ENCODE measurements at regions not wholly inside any gene's neighbourhood (a gene's known extent, or its start where the extent isn't known, plus 50 kb on each side); places are given as distances from the start of the nearest gene placed in this dataset.
"Not testable (repeated sequence)": the region's sequence is repeated elsewhere in the genome, so short reads cannot be mapped to it uniquely, and the experiment has no call there.

DNA sequence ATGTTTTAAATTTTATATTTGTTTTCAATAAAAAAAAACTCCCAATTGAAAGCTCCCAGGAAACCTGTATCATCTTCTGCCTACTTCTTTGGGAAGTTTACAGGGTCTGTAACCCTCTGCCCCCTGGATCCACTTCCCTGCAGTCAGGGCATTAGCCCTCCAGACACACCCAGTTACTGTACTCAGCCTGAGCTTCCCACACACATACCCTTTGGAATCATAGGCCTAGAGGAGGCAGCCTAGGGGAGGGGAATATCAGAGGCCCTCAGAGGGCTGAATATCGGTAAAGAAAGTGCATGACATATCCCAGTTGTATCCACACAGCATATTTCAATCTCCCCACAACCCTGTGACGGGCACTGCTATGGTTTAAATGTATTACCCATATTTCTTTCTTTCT lies 56.2 kb upstream of the TFPI start:
- not testable (repeated sequence) for DNase-seq (ENCODE audit: low read depth)

DNA sequence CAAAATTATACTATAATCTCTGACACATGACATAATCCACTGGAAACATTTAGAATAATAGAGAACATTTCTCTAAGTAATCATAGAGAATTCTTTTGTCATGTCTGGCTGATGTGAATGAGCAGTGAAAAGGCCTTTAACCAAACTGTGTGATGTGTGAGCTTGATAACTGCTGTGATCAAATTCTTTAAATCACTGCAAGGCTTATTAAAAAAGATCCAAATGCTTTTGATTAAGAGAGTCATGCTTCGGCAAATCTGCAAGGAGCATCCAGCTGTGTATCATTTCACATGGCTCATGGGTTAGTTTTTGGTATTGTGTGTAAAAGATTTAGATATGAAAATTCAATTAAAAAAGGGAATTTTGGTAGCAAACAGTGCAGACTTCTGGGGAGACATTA lies 58.6 kb upstream of the TFPI start:
- DNase-seq (ENCODE audit: low read depth): no peak

DNA sequence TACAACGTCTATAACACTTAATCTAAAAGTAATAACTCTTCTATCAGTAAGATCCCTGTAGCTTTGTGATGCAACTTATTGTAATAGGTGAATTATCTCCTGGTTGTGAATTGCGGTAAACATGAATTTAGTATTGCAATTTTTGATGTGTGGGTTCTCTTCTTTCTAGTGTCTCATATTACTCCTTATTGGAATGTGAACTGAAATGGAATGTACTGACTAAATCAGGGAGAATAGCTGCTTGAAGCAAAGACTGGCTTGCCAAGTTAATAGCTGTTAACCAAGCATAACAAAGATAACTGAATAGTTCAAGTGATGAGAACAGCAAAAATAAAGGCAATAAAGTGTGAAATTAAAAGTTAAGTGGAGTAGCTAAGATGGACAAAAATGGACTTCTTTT lies 60.5 kb upstream of the TFPI start:
- no peak for DNase-seq (ENCODE audit: low read depth)

DNA sequence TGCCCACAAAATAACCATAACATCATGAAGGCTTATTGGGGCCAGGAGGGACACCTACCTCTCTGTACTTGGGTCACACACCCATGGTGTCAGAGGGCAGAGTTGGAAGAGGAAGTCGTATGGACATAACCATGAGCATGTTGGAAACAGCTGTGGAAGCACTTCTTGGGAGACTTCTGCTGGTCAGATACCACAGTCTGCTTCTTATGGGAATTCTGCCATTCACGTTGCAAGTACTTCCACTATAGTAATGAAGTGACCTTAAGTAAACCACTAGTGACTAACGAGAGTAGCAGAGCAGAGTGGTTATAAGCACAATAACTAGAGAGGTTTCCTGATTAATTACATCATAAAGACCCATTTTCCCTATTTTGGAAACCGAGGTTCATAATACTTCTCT lies 61.1 kb upstream of the TFPI start:
- no peak for DNase-seq (ENCODE audit: low read depth)

DNA sequence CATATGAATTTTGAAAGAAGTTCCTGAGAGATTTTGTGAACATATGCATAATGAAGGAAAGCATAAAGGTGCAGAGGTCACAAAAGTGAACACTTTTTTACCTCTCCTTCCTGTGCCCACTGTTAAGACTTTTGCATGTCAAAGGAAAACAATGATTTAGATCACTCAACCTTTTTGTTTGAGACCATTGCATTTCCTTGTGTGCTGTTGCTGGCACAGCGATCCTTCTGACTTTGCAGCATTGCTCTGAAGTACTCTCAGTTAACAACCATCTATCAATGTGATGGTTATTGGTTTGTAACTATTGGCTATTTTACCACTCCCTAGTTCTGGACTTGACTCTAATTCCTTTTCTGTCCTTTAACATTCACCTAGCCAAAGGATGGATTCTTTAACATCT lies 61.7 kb upstream of the TFPI start:
- DNase-seq (ENCODE audit: low read depth): no peak

DNA sequence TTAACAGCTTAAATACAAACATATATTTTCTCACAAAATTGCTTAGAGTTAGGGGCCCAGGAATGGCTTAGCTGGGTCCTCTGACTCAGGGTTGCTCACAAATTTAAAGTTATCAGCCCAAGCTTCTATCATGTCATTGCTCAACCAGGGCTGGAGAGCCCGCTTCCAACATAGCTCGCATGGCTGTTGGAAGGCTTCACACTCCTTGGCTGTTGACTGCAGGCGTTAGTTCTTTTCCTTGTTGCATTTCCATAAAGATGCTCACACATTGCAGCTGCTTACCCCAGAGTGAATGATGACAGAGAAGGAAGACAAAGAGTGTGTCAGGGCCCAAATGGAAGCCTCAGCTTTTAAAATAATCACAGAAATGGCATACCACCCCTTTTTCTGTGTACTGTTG lies 62.9 kb upstream of the TFPI start:
- no peak for DNase-seq (ENCODE audit: low read depth)

DNA sequence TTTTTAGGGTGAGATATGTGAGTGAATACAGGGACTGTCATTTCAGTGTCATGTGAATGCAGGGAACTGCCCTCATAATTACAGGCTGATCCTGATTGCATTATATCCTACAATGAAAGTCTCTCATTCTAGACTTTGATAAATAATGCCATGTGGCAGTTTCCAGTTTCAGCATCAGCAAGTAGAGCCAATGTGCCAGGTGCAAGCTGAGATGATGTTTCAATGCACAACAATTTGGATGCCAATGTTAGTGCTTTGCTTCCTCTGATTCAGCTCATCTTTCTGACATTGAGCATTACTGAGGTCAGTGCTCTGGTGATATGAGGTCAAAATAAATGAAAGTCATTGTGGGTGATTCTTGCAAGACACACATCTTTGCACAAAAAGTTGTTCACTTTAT lies 63.7 kb upstream of the TFPI start:
- no peak for DNase-seq (ENCODE audit: low read depth)

DNA sequence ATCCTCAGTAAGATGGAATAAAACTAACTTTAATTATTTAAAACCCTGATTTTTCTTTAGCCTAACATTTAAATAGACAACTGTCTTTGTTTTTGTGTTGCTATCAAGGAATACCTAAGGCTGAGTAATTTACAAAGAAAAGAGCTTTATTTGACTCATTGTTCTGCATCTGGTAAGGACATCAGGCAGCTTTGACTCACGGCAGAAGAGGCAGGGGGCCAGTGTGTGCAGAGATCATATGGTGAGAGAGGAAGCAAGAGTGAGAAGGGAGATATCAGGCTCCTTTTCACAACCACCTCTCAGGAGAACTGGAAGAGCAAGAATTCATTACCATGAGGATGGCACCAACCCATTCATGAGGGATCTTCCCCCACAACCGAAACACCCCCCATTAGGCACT lies 64.6 kb upstream of the TFPI start:
- DNase-seq (ENCODE audit: low read depth): no peak

DNA sequence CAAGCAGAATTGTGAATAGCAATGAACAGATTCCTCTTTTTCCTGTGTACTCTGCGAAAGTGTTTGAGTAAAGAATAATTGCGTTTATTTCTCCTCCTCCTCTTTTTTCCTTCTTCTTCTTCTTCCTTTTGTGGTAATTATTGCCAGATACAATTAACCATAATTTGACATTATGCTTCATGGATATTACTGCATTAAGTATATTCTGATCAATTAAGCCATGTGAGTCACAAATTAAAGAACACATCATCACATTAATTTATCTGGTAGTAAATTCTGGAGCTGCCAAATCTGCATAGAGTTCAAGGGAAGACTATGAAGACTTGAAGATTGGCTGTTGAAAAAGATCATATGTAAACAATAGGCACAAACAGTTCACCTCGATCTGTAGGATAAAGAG lies 72.9 kb upstream of the TFPI start:
- DNase-seq (ENCODE audit: low read depth): no peak

DNA sequence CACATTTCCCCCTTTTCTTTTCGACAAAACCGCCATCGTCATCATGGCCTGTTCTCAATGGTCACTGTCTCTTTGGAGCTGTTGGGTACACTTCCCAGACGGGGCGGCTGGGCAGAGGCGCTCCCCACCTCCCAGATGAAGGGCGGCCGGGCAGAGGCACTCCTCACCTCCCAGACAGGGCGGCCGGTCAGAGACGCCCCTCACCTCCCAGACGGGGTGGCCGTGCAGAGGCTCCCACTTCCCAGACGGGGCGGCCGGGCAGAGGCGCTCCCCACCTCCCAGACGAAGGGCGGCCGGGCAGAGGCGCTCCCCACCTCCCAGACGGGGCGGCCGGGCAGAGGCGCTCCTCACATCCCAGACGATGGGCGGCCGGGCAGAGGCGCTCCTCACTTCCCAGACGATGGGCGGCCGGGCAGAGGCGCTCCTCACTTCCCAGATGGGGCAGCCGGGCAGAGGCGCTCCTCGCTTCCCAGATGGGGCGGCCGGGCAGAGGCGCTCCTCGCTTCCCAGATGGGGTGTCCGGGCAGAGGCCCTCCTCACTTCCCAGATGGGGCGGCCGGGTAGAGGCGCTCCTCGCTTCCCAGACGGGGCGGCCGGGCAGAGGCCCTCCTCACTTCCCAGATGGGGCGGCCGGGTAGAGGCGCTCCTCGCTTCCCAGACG lies 82.6 kb upstream of the TFPI start:
- DNase-seq (ENCODE audit: low read depth): not testable (repeated sequence)

DNA sequence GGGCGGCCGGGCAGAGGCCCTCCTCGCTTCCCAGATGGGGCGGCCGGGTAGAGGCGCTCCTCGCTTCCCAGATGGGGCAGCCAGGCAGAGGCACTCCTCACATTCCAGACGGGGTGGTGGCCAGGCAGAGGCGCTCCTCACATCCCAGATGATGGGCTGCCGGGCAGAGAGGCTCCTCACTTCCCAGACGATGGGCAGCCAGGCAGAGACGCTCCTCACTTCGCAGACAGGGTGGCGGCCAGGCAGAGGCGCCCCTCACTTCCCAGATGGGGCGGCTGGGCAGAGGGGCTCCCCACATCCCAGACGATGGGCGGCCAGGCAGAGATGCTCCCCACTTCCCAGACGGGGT lies 83.1 kb upstream of the TFPI start:
- not testable (repeated sequence) for DNase-seq (ENCODE audit: low read depth)

DNA sequence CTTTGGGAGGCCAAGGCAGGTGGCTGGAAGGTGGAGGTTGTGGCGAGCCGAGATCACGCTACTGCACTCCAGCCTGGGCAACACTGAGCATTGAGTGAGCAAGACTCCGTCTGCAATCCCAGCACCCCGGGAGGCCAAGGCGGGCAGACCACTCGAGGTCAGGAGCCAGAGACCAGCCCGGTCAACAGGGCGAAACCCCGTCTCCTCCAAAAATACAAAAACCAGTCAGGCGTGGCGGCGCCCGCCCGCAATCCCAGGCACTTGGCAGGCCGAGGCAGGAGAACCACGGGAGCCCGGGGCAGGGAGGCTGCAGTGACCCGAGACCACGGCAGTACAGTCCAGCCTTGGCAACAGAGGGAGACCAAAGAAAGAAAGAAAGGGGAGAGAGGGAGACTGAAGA lies 83.5 kb upstream of the TFPI start:
- DNase-seq (ENCODE audit: low read depth): not testable (repeated sequence)

DNA sequence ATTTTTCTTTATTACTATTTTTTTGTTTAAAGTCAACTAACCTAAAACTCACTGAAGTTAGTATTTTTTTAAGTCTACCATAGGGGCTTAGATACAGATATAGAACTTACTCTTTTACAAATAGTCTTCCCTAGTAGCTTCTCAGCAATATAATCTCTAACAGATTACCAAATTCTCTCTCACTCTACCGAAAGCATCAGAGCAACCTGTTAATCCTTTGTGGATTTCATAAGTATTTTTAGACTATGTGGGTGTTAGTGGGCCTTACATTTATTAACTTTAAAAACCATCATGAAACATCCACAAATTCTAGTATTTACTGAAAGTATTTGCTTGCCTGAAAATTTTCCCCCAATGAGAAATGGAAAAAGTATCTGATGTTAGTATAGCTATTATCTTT lies 84.6 kb upstream of the TFPI start:
- no peak for DNase-seq (ENCODE audit: low read depth)

DNA sequence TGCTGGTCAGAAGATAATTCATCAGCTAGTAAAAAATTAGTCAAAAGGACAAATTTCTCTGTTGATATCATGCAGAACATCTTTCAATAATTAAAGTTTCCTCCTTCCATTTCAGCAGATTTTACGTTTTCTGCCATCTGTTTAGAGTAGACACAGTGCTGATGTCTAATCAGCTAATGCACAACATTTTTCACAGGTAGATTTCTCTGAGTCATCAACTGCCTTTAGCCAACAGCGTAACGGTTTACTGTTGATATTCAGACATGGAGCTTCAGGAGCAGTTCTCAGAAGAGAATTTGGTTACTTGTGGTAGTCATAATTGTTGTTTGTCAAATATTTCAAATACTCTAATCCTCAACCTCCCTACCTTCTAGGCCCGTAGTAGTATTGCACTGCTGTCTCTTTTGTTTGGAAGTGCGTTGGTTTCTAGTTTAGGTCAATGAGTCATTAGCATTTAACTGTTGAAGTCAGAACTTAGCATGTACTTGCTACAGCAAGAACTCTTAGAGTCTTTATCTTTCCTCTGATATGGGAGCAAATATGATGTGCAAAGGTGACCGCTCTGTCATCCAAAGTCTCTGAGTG lies 86.8 kb upstream of the TFPI start:
- no peak for DNase-seq (ENCODE audit: low read depth)

DNA sequence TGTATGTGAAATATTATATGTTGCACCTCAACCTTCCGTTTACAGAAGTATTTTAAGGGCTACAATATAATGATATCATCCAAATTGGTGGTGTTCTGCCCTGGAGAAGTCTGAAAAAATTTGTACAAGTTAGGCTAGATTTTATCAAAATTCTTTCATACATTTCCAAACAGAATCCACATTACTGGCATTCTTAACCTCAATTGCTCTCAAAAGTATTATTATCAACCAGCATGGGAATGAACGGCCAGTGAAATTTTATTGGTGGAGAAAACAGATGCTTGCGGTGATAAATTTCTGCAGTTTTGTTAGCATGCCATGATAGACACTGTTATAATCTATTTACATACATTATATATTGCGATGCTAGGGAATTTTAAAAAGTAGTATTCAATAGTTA lies 88.3 kb upstream of the TFPI start:
- DNase-seq (ENCODE audit: low read depth): no peak

DNA sequence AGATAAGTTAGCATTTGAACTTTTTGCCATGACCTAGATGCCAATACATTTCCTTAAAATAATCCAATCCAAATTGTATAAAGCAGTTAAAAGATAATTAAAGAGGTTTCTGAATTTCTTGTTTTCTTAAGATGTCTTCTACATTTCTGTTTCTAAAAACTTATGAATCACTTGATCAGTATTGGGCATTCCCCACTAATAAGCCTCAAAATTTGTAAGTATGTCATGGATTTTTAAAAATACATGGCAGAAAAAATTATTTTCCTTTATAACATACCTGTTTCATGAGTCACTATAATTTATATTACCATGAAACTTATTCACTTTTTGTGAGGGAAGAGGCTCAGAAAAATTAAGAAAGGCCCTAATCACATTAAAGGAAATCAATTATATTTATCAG lies 90.3 kb upstream of the TFPI start:
- DNase-seq (ENCODE audit: low read depth): no peak

DNA sequence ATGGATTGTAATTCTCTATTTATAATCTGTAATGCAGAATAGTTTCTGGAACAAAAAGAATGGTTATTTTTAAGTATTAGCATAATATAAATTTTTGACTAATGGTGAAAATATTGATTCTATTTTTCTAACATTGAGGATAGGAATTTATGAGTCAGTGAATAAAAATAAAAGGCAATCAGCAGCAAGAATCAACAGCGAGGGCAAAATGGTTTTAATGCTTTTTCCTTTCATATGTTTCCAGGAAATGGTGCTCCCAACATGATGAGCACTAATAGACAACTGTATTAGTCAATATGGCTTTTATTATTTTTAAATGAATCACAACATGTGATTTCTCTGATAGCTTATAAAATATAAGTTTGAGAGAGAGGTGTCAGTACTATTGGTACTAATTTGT lies 90.7 kb upstream of the TFPI start:
- no peak for DNase-seq (ENCODE audit: low read depth)

DNA sequence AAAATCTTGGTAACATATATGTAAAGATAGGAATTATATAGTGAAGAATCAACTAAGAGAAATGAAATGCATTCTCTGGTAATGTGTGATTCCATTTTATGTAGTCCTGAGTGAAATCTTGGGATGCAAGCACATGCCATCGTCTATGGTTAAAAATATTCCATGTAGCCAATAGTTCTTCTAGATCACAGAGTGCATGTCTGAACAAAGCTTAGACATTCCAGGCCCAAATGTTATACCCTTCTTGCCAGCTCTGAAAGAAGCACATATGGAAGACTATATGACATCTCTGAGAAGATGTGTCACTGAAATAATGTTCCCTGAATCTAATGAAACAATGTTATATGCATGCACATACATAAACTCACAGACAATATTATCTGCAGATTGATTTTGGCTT lies 92.3 kb upstream of the TFPI start:
- no peak for DNase-seq (ENCODE audit: low read depth)

DNA sequence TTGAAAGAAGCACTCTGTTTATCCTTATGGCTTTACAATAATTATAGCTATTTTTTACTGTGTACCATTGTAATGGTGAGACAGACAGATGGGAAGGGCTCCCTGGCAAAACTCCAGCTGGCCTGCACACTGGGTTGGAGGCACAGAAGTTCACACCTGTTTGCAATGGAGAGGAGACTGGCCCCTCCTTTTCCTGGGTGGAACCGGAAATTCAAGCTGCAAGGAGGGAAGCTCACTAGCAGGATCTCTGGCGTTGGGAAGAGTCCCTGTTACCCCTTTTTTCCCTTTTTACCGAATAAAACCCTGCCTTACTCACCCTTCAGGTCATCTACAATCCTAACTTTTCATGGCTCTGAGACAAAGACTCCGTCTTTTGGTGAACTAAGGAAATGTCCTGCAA lies 100.3 kb upstream of the TFPI start:
- no peak for DNase-seq (ENCODE audit: low read depth)

DNA sequence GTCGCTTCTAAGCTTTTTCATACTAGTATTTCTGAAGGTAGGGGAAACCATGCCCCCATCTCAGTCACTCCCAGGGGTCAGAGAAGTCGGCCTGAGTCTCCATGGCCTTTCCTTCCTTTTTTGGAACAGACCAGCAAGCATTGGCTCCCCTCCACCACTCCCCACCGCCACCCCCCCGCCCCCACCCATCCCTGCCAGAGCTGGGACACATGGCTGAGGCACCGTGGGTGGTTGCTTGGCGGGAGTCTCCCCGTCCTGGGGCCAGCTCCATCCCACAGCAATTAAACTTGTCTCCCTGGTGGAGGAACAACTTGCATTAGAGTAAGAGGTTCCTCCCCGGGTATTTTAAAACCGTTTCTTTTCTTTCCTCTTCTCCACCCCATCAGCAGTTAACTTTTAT lies 100.8 kb upstream of the TFPI start:
- DNase-seq (ENCODE audit: low read depth): no peak

DNA sequence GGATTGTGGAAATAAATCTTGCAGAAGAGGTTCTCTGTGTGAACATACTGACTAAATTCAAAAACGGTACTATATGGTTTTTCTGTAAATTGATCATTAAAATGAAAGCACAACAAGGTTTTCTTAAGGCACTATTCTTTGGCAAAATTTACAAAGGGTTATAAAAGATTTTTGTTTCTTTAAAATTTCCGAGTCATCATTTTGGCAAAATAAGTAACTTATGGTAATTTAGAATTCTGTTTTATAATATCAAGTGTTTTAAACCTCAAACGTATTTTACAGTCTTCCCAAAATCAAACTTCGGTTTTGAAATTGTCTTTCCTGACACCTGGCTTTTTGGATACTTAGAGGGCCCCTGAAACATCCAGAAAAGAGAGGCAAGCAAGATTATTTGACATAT lies 101.9 kb upstream of the TFPI start:
- DNase-seq (ENCODE audit: low read depth): no peak

DNA sequence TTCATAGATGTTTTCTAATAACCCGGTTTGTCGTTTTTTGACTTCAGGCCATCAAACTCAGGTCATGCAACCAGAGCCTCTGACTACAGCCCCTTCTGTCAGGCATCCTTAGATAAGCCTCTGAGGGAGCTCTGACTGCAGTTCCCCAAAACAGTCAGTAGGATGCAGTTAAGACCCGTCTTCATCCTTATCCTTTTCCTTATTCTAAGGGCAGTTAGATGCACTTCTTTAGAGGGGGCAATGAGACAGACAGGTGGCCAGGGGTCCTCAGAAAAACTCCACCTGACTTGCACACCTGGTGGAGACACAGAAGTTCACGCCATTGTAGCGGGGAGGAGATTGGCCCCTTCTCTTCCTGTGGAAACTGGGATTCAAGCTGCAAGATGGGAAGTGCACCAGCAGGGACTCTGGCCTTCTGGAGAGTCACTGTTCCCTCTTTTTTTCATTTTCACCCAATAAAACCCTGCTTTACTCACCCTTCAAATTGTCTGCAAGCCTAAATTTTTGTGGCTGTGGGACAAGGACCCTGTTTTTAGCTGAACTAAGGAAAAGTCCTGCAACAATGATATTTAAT lies 104.8 kb upstream of the TFPI start:
- no peak for DNase-seq (ENCODE audit: low read depth)

DNA sequence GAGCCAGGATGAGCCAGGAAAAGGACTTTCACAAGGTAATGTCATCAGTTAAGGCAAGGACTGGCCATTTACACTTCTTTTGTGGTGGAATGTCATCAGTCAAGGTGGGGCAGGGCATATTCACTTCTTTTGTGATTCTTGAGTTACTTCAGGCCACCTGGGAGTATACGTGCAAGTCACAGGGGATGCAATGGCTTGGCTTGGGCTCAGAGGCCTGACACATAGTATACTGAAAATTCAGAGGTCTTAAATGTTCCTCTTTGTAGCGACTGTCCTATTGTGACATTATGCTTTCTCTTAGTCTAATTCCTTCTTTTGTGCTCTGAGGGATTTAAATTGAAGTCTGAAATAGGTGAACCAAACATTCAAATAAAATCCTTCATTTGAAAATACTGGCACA lies 121.8 kb upstream of the TFPI start:
- not testable (repeated sequence) for DNase-seq (ENCODE audit: low read depth)

DNA sequence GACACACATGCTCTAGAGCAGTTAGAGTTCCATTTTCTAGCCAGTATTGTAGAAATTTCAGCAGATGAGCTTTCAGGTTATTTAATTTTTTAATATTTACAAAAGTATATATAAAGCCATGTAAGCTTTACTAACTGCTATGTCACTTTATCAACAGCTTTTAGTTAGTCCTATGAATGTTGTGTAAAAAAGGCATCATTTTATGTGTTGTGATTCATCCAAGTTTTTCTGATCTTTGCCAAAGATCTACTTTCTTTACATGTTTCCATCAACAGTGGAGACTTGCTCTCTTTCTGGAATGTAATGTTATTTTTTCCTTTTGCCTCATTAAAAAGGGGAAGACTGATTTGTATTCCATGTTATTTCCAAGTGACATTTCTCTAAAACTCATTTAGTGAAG lies 125.2 kb upstream of the TFPI start:
- no peak for DNase-seq (ENCODE audit: low read depth)

Measured in forelimb muscle (tissue), 1 donor.